OCI-M1 (cell line): ENCODE measurements at regions not wholly inside any gene's neighbourhood (a gene's known extent, or its start where the extent isn't known, plus 50 kb on each side); places are given as distances from the start of the nearest gene placed in this dataset.
"Not testable (repeated sequence)": the region's sequence is repeated elsewhere in the genome, so short reads cannot be mapped to it uniquely, and the experiment has no call there.

Source experiments
- DNase-seq: peaks from one replicate; lab custom pipeline; 2025; lab: John Stamatoyannopoulos, UW

DNA sequence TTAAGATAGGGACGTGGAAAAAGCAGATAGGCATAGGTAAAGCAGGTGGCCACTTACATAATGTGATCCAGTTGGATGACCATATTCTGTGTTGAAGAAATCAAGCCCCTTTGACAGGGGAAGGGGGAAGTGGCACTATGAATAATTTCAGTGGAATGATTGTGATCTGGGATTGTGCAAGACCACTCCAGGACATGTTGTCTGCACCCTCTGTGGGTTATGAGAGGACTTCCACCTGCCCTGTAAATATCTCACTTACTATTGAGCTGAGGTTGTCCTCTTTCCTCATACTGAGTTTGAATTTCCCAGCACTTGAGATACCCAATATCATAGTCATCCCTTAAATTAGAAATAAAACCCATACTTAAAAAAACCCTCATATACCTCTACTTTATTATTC lies 220.7 kb downstream of the IRS1 start:
- peak; percentile 42 for DNase-seq

DNA sequence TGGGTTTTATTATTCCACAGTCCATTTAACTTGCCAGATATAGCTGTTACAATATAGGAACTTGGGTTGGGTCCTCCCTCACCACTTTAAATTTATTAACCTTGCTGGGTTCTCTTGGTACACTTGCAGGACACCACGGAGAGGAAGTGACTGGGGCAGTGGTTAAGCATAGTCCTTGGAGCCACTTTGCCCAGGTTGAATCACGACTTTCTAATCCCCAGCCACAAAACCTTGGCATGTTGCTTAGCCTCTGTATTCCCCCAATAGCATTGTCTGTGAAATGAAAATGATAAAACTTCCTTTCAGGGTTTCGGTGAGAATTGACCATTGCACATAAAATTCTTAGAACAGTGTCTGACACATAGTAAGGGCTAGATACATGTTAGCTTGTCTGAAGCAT lies 221.2 kb downstream of the IRS1 start:
- DNase-seq: peak; percentile 17

GRCh38 chr2:226575928-226576327 lies 223.7 kb downstream of the IRS1 start:
- peak; percentile 21 for DNase-seq

GRCh38 chr2:226573158-226573557 lies 226.5 kb downstream of the IRS1 start:
- no peak for DNase-seq

DNA sequence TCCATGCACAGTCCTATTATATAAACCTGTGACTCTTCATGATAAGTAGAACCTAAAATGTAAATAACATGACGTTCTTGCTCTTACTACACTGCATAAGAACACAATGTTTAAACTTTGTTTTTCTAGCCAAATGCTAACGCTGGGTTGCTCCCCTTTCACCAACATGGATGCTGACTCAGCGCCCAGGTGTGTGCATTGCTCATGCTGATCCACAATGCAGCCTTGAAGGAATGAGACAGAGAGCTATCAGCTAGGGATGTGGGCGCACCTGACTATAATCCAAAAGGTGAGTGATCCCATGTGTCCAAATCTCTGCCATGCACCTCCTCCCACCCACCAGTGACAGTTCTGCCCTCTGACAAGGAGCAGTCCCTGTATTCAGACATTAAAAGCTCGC lies 235.0 kb downstream of the IRS1 start:
- DNase-seq: no peak

DNA sequence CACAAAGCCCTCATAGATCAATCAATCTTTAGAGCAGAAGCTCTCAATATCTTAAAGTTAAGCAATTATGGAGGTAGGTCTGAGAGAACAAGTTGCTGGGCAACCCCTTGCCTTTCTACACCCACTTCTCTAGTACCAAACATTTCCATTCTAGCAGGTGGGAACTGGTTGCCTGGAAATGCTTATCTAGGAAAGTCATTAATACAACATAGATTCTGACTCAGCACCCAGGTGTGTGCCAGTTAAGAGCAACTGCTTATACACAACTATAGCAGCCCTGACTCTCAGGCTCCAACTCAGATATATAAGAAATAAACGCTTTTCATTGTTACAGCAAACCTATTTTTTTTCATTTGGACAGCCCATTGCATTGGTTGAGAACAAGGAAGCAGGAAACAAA lies 237.7 kb downstream of the IRS1 start:
- DNase-seq: no peak

DNA sequence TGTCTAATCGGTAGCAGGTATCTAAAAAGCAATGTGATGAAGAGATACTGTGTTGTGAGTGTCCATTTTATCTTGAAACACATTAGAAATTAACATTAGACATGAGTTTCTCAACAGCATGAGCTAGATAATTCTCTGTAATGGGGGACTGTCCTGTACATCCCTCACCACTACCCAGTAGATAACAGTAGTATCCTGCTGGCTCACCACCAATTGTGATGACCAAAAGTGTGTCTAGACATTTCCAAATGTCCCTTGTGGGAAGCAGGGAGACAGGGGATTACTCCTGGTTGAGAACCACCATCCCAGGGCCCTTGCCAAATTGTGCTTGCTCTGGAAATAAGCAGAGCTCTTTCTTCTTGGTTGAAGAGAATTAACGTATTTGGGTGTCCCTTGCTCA lies 239.3 kb downstream of the IRS1 start:
- no peak for DNase-seq

- DNase-seq: no peak
Observed at GRCh38 chr2:226559536-226559935, 240.1 kb downstream of the IRS1 start.

GRCh38 chr2:226558418-226558817 lies 241.2 kb downstream of the IRS1 start:
- DNase-seq: no peak

DNA sequence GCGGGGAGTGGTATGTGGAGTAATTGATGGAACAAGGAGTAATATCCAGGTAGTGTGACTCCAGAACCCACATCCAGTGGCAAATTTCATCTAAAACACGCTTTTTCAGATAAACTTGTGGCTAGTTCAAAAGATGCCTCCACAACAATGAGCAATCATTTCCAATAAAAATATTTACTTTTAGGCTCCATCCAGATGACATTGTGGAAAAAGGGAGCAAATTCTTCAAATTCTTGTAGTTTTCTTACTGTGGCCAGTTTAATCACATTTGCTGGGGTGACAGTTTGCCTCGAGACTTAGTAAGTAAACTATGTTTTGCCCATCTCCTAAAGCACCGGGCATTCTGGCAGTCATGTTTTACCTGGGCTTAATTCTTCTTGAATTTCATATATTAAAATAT lies 243.6 kb downstream of the IRS1 start:
- no peak for DNase-seq

DNA sequence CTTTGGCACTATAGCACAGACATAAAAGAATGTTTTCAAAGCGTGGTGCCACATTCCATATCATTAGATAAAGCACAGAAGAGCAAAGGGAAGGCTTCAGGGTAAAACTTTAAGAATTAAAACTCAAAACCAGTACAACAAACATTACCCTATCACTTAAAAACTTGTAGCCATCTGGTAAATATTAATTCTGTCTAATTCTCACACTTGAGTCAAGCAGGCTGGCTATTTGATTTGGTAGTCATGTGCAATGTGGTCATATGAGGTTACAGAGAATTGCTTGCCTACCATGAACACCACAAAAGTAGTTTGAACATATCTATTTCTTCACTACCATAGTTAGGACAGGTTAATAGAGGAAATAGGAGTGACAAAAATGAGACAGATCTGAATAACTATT lies 244.9 kb downstream of the IRS1 start:
- no peak for DNase-seq

DNA sequence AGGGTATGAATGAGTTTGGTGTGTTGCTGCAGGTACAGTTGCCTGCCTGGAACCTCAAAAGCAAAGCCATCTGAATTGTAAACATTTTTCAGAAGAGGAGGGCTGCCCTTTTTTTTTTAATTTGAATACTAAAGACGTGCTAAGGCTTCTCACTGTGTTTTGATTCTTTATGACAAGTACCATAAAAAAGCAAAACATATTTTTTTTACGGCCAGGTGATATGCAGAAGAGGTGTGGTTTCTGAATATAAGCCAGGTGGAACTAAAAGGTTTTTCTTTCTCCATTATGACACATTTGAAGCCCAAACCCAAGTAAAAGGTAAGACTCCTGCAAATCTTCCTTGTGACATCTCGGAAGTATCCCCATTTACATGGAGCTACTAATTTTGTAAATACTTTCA lies 246.3 kb downstream of the IRS1 start:
- DNase-seq: no peak

- no peak for DNase-seq
Observed at GRCh38 chr2:226552571-226553285, 246.9 kb downstream of the IRS1 start.

DNA sequence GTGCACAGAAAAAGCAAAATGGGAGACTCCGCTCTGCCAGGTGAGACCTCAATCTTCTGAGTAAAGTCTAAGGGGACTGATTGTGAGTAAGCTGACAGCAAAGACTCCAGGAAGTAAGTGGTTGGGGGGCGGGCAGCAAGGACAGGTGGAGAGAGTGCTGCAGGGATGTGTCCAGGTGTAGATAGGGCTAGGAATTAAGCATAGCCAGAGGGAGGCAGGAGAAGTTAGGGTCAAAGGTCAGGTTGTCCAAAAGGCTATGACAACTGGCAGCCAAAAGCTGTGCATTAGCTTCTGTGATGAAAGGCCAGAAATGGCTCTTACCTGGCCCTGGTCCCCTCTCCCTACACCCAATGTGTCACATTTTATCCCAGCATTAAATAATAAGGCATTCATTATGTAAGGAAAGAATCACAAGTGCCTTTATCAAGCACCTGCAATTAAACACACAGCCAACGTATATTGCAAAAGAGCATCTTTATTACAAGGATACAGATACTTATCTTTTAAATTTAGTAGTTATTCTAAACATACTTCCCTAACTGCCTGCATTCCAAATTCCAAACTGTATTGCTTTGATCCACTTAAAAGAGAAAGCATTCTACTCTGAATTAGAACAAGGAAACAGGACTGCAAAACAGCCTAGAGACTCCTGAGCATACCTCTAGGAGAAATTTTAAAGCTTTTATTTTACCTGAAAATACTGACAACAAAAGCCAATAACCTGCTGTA lies 247.9 kb downstream of the IRS1 start:
- no peak for DNase-seq

- no peak for DNase-seq
Observed at GRCh38 chr2:226550801-226551200, 248.8 kb downstream of the IRS1 start.

- no peak for DNase-seq
Observed at GRCh38 chr2:226548732-226549131, 250.9 kb downstream of the IRS1 start.

GRCh38 chr2:226544596-226545210 lies 254.9 kb downstream of the IRS1 start:
- no peak for DNase-seq

DNA sequence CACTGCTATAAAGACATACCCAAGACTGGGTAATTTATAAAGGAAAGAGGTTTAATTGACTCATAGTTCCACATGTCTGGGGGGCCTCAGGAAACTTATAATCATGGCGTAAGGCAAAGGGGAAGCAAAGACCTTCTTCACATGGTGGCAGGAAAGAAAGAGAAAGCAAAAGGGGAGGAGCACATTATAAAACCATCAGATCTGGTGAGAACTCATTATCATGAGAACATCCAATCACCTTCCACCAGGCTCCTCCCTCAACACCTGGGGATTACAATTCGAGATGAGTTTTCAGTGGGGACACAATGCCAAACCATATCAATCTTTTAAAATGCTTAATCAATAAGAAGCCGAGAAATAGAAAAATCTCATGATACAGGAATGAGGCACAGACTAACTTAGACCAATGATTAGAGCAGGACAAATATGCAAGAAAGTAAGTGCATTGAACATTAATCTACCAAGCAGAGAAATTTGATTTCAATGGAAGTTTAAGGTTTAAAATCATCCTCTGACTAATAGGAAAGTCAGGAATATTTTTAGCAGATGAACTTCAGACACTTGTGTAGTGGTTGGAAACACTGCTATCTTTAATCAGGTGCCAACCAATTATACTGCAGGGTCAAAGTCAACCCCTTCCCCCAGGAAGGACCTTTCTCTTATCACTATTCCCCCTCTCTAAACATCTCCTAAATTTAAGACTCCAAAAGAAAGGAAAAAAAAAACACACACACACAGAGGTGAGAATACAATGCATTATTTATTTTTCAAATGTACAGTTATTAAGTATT lies 259.2 kb downstream of the IRS1 start:
- DNase-seq: no peak

DNA sequence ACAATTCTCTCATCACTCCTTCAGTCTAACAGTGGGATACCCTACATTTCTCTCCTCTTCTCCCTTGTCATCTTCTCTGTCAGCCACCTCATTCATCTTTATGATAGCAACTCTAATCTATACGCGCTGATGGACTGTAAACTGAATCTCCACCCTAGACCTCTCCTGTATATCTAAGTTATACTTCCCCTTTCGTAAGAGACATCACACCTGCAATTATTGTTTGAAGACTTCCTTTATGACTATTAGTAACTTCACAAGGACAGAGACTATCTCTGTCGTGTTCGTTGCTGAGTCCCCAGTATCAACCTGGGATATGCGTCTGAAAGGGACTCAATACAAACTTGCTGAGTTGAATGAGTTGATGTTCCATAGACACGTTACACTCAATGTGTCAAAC lies 263.2 kb downstream of the IRS1 start:
- no peak for DNase-seq

DNA sequence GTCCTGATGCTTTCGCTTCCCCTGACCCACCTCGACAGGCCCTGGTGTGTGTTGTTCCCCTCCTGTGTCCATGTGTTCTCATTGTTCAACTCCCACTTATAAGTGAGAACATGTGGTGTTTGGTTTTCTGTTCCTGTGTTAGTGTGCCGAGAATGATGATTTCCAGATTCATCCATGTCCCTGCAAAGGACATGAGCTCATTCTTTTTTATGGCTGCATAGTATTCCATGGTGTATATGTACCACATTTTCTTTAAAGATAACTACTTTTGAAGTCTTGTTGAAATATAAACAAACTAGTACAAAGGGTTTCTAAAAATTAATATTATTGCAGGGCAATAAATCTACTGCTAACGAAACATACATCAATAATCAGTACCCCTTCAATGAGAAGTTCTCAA lies 266.6 kb downstream of the IRS1 start:
- DNase-seq: not testable (repeated sequence)

- DNase-seq: peak; percentile 11
Observed at GRCh38 chr2:226531061-226531810, 268.4 kb downstream of the IRS1 start.

DNA sequence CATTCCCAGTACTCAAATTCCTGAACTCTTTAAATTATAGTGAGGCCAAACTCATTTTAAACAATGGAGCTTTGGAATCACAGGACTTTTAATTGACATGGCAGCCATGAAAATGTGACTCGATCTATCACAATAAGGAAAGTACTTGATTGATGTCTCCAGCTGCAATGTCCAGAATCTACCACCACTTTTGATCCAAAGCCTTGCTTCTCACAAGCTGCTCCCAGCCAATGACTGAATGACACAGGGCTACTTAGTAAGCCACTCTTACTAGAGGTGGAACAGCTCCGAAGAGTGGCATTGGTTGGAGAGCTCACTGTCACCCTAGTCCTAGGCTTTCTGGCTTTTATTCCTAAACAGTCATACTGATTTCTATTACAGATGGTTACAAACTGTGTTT lies 270.1 kb downstream of the IRS1 start:
- DNase-seq: no peak
